Spleen (tissue), 7 donors: ENCODE measurements at regions not wholly inside any gene's neighbourhood (a gene's known extent, or its start where the extent isn't known, plus 50 kb on each side); places are given as distances from the start of the nearest gene placed in this dataset.

Source experiments
- POLR2A ChIP-seq, 3 donors: fragments of 450-650 bp; IDR thresholded peaks; one replicate each; pipeline ENCODE4 v1.5.1; 2017; ENCODE audit warnings: antibody characterized with exemption in 3 of 3, mild to moderate bottlenecking in 1 of 3
- POLR2AphosphoS5 ChIP-seq, 3 donors: sonication (generic); formaldehyde crosslinking; IDR thresholded peaks; one replicate each; pipeline ENCODE4 v1.5.1; 2017; ENCODE audit warnings: antibody characterized with exemption in 3 of 3
- TF ChIP-seq, protein P1 (sequence below), 11 experiments: fragments of 200-600 bp in 7 of 11; fragments of 450-650 bp in 4 of 11; sonication (generic) in 4 of 11; IDR thresholded peaks in 8 of 11; conservative IDR thresholded peaks in 3 of 11; 1 replicate in 7 of 11; 2 replicates in 4 of 11; pipeline versions ENCODE4 v1.4.0 to v1.8.0; 2016 to 2021; ENCODE audit warnings: antibody characterized with exemption in 11 of 11, inconsistent platforms in 4 of 11, mild to moderate bottlenecking in 1 of 11
- donor health status: DM: no; HTN: no; CAD: no; lungs with moderate emphysema.
- donor health status: DM: no; HTN: no; CAD: no.
- donor health status: DM: no; HTN: no; CAD: no.

DNA sequence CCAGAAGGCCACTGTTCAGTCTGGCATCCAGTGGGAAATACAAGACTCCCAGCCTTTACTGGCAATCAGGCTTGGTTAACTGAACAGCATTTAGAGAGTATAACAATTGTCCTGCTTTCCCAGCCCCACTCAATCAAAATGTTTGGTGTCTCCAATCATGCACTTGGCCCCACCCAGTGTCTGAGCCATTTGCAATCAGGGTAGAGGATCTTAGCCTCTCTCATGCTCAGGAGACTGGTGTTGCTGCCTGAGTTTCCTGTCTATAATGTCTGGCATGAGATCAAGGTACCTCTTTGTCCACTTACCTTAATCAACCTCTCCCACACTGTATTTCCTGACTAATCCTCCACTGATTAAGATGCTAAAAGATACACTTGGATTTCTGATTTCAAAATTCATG lies 290.2 kb upstream of the GHITM start:
- TF ChIP-seq, protein P1, sequence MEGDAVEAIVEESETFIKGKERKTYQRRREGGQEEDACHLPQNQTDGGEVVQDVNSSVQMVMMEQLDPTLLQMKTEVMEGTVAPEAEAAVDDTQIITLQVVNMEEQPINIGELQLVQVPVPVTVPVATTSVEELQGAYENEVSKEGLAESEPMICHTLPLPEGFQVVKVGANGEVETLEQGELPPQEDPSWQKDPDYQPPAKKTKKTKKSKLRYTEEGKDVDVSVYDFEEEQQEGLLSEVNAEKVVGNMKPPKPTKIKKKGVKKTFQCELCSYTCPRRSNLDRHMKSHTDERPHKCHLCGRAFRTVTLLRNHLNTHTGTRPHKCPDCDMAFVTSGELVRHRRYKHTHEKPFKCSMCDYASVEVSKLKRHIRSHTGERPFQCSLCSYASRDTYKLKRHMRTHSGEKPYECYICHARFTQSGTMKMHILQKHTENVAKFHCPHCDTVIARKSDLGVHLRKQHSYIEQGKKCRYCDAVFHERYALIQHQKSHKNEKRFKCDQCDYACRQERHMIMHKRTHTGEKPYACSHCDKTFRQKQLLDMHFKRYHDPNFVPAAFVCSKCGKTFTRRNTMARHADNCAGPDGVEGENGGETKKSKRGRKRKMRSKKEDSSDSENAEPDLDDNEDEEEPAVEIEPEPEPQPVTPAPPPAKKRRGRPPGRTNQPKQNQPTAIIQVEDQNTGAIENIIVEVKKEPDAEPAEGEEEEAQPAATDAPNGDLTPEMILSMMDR (IDR thresholded peaks at IDR 0.05 in 8 of 11, conservative IDR thresholded peaks at IDR 0.05 in 3 of 11) = no peak
- no peak for TF ChIP-seq POLR2AphosphoS5 (IDR thresholded peaks at IDR 0.05)
- no peak for TF ChIP-seq POLR2A (IDR thresholded peaks at IDR 0.05)
